HS-5 (cell line): ENCODE measurements at regions not wholly inside any gene's neighbourhood (a gene's known extent, or its start where the extent isn't known, plus 50 kb on each side); places are given as distances from the start of the nearest gene placed in this dataset.
A peak's percentile ranks its signal among the peaks of the same experiment; 100 is the strongest.

Experiments
- DNase-seq: peaks from one replicate; pipeline ENCODE4 v3.0.0-alpha.2; 2012; ENCODE audit warnings: low read depth

- no peak for DNase-seq
Observed at GRCh38 chr2:234835738-234836137, 116.1 kb upstream of the SH3BP4 start.

GRCh38 chr2:234834228-234834923 is 117.4 kb upstream of the SH3BP4 start:
- DNase-seq: no peak

GRCh38 chr2:234830853-234831252 is 121.0 kb upstream of the SH3BP4 start:
- no peak for DNase-seq

GRCh38 chr2:234829074-234829455 is 122.8 kb upstream of the SH3BP4 start:
- no peak for DNase-seq

- no peak for DNase-seq
Observed at GRCh38 chr2:234828382-234829073, 123.3 kb upstream of the SH3BP4 start.

- no peak for DNase-seq
Observed at GRCh38 chr2:234827096-234827860, 124.5 kb upstream of the SH3BP4 start.

GRCh38 chr2:234826681-234827080 is 125.1 kb upstream of the SH3BP4 start:
- DNase-seq: no peak

- no peak for DNase-seq
Observed at GRCh38 chr2:234825616-234826015, 126.2 kb upstream of the SH3BP4 start.

- peak; percentile 97 for DNase-seq
Observed at GRCh38 chr2:234823877-234824376, 127.9 kb upstream of the SH3BP4 start.

GRCh38 chr2:234823196-234823876 is 128.5 kb upstream of the SH3BP4 start:
- DNase-seq: no peak

- DNase-seq: peak; percentile 2
Observed at GRCh38 chr2:234821946-234822475, 129.8 kb upstream of the SH3BP4 start.

- DNase-seq: no peak
Observed at GRCh38 chr2:234818937-234819336, 132.9 kb upstream of the SH3BP4 start.

GRCh38 chr2:234816491-234816890 is 135.3 kb upstream of the SH3BP4 start:
- no peak for DNase-seq

- no peak for DNase-seq
Observed at GRCh38 chr2:234816056-234816455, 135.8 kb upstream of the SH3BP4 start.

- no peak for DNase-seq
Observed at GRCh38 chr2:234814374-234814773, 137.4 kb upstream of the SH3BP4 start.

- no peak for DNase-seq
Observed at GRCh38 chr2:234812851-234813250, 139.0 kb upstream of the SH3BP4 start.

GRCh38 chr2:234808907-234809306 is 142.9 kb upstream of the SH3BP4 start:
- DNase-seq: no peak

- no peak for DNase-seq
Observed at GRCh38 chr2:234806818-234807217, 145.0 kb upstream of the SH3BP4 start.

- no peak for DNase-seq
Observed at GRCh38 chr2:234805836-234806235, 146.0 kb upstream of the SH3BP4 start.

GRCh38 chr2:234804704-234805103 is 147.1 kb upstream of the SH3BP4 start:
- DNase-seq: no peak

- no peak for DNase-seq
Observed at GRCh38 chr2:234802845-234803171, 149.0 kb upstream of the SH3BP4 start.
